Activated naive CD4-positive, alpha-beta T cell treated with anti-CD3 and anti-CD28 coated beads, Interleukin-2, amount 50 U/mL, for 16 hours (primary cell): ENCODE measurements at regions not wholly inside any gene's neighbourhood (a gene's known extent, or its start where the extent isn't known, plus 50 kb on each side); places are given as distances from the start of the nearest gene placed in this dataset.
"Not testable (repeated sequence)": the region's sequence is repeated elsewhere in the genome, so short reads cannot be mapped to it uniquely, and the experiment has no call there.

Experiments
- DNase-seq: peaks from one replicate; pipeline ENCODE4 v3.0.0-alpha.2; 2020

GRCh38 chr7:113373863-113374262 lies 255.5 kb upstream of the SMIM30 start:
- no peak for DNase-seq

GRCh38 chr7:113371416-113372043 lies 253.2 kb upstream of the SMIM30 start:
- DNase-seq: no peak

GRCh38 chr7:113370910-113371309 lies 252.6 kb upstream of the SMIM30 start:
- no peak for DNase-seq

- no peak for DNase-seq
Observed at GRCh38 chr7:113368256-113368655, 249.9 kb upstream of the SMIM30 start.

DNA sequence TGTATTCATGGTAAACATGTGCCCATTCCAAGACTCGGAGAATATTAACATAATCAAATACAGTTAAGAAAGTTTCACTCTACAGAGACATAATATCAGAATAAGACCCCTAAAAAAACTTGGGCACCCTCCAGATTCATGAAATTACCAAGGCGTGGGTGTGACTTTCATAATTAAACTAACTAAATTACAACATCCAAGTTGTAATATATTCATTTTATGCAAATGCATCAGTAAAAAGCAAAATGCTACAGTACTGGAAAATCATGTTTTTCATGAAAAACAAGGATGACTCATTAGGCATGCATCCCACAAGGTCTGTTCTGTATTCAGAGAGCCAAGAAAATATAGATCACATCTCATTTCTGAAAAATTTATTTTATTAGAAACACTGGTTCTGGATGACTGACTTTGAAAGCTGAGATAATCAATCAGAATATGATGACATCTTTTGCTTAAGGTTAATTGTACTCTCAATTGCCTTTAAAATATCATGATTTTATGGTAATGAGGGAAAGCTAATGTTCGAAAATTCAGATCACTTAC lies 248.8 kb upstream of the SMIM30 start:
- no peak for DNase-seq

DNA sequence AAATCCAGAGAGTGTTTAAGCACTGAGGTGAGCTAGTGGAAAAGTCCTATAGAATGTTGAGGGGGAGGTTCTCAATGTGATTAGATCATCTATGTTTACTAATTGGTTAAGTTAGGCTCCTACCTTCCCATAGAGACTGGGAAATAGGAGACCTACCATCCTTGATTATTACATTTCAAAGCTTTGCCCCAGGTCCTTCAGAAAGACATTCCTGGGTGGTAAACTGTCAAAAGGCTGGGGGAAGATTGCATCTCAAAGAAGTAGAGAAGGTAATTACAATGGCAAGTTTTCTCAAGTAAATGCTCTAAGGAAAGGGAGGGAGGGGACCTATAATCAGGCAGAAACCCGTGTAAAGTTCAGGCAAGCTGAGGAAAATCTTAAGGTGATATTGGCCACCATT lies 247.8 kb upstream of the SMIM30 start:
- DNase-seq: no peak

- DNase-seq: no peak
Observed at GRCh38 chr7:113349339-113349738, 231.0 kb upstream of the SMIM30 start.

DNA sequence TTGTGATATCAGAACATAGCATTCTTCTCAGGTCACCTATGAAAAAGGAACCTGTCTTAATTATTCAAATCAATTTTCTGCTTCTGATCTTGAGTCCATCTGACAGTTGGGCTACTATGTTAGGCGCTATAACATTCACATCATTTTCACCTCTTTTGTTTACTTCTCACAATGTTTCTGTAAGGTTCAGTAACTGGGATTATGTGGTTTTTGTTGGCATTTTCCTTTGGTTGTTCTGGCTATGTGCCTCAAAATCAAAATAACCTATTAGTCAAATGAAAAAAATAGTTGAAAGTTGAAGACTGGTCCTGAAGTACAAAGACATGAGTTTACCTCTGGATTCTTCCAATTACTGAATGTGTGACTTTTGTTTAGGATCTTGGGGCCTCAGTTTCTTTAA lies 221.3 kb upstream of the SMIM30 start:
- DNase-seq: no peak

DNA sequence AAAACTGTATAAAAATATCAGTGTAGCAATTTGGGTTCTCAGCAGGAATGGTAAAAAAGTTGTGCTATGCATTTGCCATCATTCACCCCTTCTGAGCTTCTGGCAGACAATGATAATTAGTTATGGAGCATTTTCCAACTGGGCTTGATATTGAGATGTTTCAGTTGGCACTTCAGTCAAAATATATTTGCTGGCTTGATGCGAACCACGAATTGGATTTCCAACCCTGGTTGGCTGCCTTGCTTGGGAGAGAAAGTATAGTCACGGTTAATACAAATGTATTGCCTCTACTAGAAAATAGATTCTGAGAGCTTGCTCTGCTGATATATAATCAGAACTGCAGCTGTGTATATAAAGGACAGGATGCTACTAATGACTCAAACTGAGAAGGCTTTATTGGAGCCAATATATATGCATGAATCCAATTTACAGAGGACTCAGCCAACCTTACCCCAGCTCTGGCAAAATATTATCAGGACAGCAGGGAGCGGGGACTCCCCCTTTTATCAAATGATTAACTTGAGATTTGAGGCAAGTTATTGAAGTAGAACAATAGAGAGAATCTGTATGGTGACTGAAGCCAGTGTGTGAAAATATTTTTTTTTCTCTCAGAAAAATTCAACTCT lies 219.8 kb upstream of the SMIM30 start:
- DNase-seq: no peak

DNA sequence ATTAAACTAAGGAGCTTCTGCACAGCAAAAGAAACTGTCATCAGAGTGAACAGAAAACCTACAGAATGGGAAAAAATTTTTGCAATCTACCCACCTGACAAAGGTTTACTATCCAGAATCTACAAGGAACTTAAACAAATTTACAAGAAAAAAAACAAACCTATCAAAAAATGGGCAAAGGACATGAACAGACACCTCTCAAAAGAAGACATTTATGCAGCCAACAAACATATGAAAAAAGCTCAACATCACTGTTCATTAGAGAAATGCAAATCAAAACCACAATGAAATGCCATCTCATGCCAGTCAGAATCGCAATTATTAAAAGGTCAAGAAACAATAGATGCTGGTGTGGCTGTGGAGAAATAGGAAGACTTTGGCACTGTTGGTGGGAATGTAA lies 218.5 kb upstream of the SMIM30 start:
- DNase-seq: not testable (repeated sequence)

GRCh38 chr7:113331155-113331898 lies 213.0 kb upstream of the SMIM30 start:
- no peak for DNase-seq

- DNase-seq: no peak
Observed at GRCh38 chr7:113321201-113321600, 202.8 kb upstream of the SMIM30 start.

DNA sequence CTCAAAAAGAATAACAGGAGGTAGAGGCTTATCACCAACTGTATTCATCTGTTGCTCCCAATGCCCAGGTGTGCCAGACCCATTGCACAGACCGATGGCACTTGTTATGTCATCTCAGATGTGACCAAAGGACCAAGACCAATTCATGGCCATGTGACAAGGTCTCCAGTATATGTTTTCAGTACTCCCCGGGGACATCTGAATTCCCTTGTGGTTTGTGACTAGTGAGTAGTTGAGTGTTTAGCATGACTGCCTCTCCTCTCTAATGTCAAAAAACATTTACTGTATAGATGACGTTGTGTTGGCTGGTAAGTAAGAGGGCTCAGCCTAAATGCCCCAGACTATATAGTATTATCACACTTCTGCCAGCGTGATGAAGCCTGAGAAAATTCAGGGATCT lies 202.1 kb upstream of the SMIM30 start:
- no peak for DNase-seq

GRCh38 chr7:113314594-113314993 lies 196.2 kb upstream of the SMIM30 start:
- DNase-seq: no peak

DNA sequence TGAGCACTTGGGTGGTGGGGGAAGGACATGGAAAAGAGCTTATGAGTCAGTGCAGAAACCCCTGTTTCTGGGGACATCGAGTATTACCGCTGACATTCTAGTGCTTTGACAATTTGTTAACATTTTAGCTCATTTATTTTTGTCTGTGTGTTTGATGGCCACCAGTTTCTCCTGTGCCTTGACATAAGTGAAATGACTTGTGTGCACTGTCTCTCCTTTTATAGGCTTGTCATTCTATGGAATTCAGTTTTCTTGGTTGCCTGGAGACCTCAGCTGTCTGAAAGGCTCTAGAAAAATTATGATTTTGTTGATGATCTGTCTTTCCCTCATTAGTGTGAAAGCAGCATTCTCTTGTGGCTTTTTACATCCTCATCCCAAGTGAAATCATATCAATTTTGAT lies 190.0 kb upstream of the SMIM30 start:
- DNase-seq: no peak

GRCh38 chr7:113307147-113307546 lies 188.8 kb upstream of the SMIM30 start:
- DNase-seq: no peak

GRCh38 chr7:113306302-113306701 lies 187.9 kb upstream of the SMIM30 start:
- no peak for DNase-seq

GRCh38 chr7:113304104-113304503 lies 185.8 kb upstream of the SMIM30 start:
- DNase-seq: no peak

DNA sequence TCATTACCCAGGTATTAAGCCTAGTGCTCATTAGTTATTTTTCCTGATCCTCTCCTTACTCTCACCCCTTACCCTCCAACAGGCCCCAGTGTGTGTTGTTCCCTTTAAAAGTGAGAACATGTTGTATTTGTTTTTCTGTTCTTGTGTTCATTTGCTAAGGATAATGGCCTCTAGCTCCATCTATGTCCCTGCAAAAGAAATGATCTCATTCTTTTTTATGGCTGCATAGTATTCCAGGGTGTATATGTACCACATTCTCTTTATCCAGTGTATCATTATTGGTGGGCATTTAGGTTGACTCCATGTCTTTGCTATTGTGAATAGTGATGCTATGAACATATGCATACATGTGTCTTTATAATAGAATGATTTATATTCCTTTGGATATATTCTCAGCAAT lies 185.0 kb upstream of the SMIM30 start:
- DNase-seq: not testable (repeated sequence)

DNA sequence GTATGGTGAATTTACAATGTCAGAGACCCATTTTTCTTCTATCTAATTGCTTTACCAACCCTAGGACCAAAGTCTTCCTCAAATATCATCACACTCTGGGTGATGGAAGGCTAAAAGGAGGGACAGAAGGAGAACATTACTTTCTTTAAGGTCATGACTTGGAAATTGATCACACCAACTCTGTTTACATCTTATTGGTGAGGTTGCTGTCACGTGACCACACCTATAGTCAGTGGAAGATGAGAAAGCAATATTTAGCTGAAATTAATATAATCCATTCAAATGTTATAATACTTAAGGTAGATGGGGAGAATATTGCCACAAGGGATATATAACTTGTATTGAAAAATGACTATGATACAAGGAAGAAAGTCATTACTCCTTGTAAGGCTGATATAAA lies 183.6 kb upstream of the SMIM30 start:
- no peak for DNase-seq

DNA sequence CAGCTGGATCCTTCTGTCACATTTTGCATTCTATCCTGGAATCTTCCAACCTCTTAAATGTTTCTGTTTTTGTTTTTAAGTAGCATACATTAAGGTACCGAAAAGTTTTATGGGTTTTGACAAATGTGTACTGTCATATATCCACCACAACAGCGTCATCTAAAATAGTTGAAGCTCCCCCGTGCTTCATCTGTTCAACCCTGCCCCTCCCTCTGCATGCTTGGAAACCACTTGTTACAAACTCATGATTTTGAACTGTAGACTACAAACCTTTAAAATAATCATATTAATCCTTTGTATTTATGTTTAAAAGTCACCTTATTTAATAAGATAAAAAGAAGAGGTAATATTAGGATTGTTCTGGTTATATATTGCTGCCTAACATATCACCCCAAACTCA lies 182.8 kb upstream of the SMIM30 start:
- no peak for DNase-seq

DNA sequence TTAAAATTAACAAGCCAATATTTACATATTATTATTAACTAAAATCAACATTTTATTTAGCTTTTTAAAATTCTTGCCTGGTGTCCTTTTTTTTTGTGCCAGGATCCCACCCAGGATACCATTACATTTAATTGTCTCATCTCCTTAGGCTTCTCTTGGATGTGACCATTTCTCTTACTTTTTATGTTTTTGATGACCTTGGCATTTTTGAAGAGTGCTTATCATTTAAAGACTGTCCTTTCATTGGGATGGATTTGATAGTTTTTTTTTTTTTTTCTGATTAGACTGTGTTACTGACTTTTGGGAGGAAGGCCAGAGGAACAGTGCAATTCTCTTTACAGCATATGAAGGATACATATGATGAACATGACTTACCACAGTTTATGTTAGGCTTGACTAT lies 181.4 kb upstream of the SMIM30 start:
- DNase-seq: no peak

- no peak for DNase-seq
Observed at GRCh38 chr7:113298501-113298900, 180.1 kb upstream of the SMIM30 start.

DNA sequence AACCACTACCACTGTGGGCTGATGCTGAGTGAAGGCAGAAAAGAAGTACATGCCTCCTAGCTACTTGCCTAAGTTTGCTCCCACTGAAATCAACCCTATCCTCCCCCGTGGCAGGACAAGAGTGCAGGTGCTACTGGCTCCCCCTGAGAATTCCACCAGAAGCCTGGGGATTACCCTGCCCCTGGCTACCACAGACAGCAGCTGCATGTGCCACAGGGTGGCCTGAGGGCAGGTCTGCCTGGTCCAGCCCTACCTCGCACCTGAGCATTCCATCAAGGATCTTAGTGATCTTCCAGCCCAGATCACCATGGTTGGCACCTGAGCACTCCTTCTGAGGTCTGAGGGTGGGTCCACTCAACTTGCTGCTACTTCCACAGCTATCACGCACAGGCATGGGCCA lies 176.4 kb upstream of the SMIM30 start:
- no peak for DNase-seq
